Upper lobe of left lung (tissue), 4 donors: ENCODE measurements at regions not wholly inside any gene's neighbourhood (a gene's known extent, or its start where the extent isn't known, plus 50 kb on each side); places are given as distances from the start of the nearest gene placed in this dataset.

Source experiments
- EP300 ChIP-seq, 4 donors: sonication (generic); formaldehyde crosslinking; IDR thresholded peaks; one replicate each; pipeline ENCODE4 v1.5.1; 2017; ENCODE audit warnings: antibody characterized with exemption in 4 of 4, control low read depth in 2 of 4
- POLR2A ChIP-seq, 4 donors: fragments of 450-650 bp; IDR thresholded peaks; one replicate each; pipeline ENCODE4 v1.5.1; 2016 to 2017; ENCODE audit warnings: antibody characterized with exemption in 4 of 4, mild to moderate bottlenecking in 2 of 4

- TF ChIP-seq POLR2A (IDR thresholded peaks at IDR 0.05) (no peak), EP300 (IDR thresholded peaks at IDR 0.05) (no peak)
These were observed 88.5 kb downstream of the GMNC start for GRCh38 chr3:190773948-190774347.
